T-cell (primary cell): ENCODE measurements at regions not wholly inside any gene's neighbourhood (a gene's known extent, or its start where the extent isn't known, plus 50 kb on each side); places are given as distances from the start of the nearest gene placed in this dataset.
"Not testable (repeated sequence)": the region's sequence is repeated elsewhere in the genome, so short reads cannot be mapped to it uniquely, and the experiment has no call there.

ENCODE experiments used
- ATAC-seq, 4 experiments: fragments of 200-7000 bp in 3 of 4; fragments of 150-1000 bp in 1 of 4; cut with Tn5 transposase; replicated peaks in 1 of 4; 1 replicate in 3 of 4; 2 replicates in 1 of 4; pipeline ENCODE4 v1.10.0; 2021; ENCODE audit warnings: moderate library complexity in 3 of 4, mild to moderate bottlenecking in 2 of 4, moderate number of reproducible peaks in 1 of 4
- CTCF ChIA-PET, 2 donors: fragments of 300-600 bp; sonication (Branson Sonifier 250); formaldehyde crosslinking; loops; one replicate each; lab custom pipeline; 2022; ENCODE audit warnings: antibody characterized with exemption in 2 of 2; lab: Charles Lee
- POLR2A ChIA-PET, 2 donors: fragments of 300-600 bp; sonication (Branson Sonifier 250); formaldehyde crosslinking; loops; one replicate each; lab custom pipeline; 2022; ENCODE audit warnings: antibody characterized with exemption in 2 of 2; lab: Charles Lee
- DNase-seq, 35 experiments: peaks; one replicate each; pipeline versions ENCODE4 v3.0.0 to v3.0.0-alpha.2; 2013 to 2023
- H3K27ac ChIP-seq: one replicate; pipeline ENCODE4 v1.5.1; 2013; ENCODE audit warnings: low read length
- H3K27me3 ChIP-seq, 2 experiments: replicated peaks in 1 of 2; 1 replicate in 1 of 2; 2 replicates in 1 of 2; pipeline versions ENCODE4 v1.6.1 to v1.7.0; 2013; ENCODE audit warnings: low read length in 1 of 2, mixed read lengths in 1 of 2; ENCODE audit not compliant: control insufficient read depth in 2 of 2, insufficient read depth in 2 of 2; ENCODE audit errors: extremely low read depth in 1 of 2
- H3K36me3 ChIP-seq, 2 donors: 1 replicate in 1 of 2; 2 replicates in 1 of 2; pipeline versions ENCODE4 v1.6.1 to v1.7.0; 2013; ENCODE audit warnings: low read length in 1 of 2; ENCODE audit not compliant: control insufficient read depth in 2 of 2, insufficient read depth in 1 of 2; ENCODE audit errors: extremely low read depth in 1 of 2
- H3K4me1 ChIP-seq, 2 experiments: 1 replicate in 1 of 2; 2 replicates in 1 of 2; pipeline versions ENCODE4 v1.6.1 to v1.7.0; 2013; ENCODE audit warnings: low read length in 2 of 2, mixed read lengths in 1 of 2; ENCODE audit not compliant: insufficient read depth in 2 of 2, control insufficient read depth in 1 of 2; ENCODE audit errors: extremely low read depth in 1 of 2
- H3K4me3 ChIP-seq, 2 donors: 1 replicate in 1 of 2; 2 replicates in 1 of 2; pipeline versions ENCODE4 v1.5.1 to v1.7.0; 2013; ENCODE audit warnings: mild to moderate bottlenecking in 2 of 2, low read length in 1 of 2, moderate library complexity in 1 of 2; ENCODE audit not compliant: control insufficient read depth in 1 of 2; ENCODE audit errors: extremely low read depth in 1 of 2
- H3K9me3 ChIP-seq: 2 replicates; pipeline ENCODE4 v1.7.0; 2013
- H3K27ac Mint-ChIP-seq, 2 donors: one replicate each; pipeline ENCODE4 v1.8.0; 2020 to 2021; ENCODE audit warnings: mild to moderate bottlenecking in 2 of 2, mixed read lengths in 2 of 2
- H3K27me3 Mint-ChIP-seq, 2 donors: one replicate each; pipeline ENCODE4 v1.8.0; 2021 to 2022; ENCODE audit warnings: mixed read lengths in 2 of 2
- H3K36me3 Mint-ChIP-seq: one replicate; pipeline ENCODE4 v1.8.0; 2021; ENCODE audit warnings: mixed read lengths
- H3K4me1 Mint-ChIP-seq, 3 donors: one replicate each; pipeline ENCODE4 v1.8.0; 2020 to 2022; ENCODE audit warnings: mixed read lengths in 3 of 3, mild to moderate bottlenecking in 1 of 3
- H3K4me3 Mint-ChIP-seq, 3 donors: one replicate each; pipeline ENCODE4 v1.8.0; 2020 to 2022; ENCODE audit warnings: mild to moderate bottlenecking in 3 of 3, mixed read lengths in 3 of 3, moderate library complexity in 3 of 3
- H3K9me3 Mint-ChIP-seq, 3 donors: one replicate each; pipeline ENCODE4 v1.8.0; 2020 to 2022; ENCODE audit warnings: mixed read lengths in 3 of 3
- WGBS: methylation state at CpG from one replicate; pipeline ENCODE4 v1.1.5; 2013; ENCODE audit warnings: missing lambda C conversion rate; ENCODE audit not compliant: insufficient coverage; 5-methylcytosine and 5-hydroxymethylcytosine counted together

DNA sequence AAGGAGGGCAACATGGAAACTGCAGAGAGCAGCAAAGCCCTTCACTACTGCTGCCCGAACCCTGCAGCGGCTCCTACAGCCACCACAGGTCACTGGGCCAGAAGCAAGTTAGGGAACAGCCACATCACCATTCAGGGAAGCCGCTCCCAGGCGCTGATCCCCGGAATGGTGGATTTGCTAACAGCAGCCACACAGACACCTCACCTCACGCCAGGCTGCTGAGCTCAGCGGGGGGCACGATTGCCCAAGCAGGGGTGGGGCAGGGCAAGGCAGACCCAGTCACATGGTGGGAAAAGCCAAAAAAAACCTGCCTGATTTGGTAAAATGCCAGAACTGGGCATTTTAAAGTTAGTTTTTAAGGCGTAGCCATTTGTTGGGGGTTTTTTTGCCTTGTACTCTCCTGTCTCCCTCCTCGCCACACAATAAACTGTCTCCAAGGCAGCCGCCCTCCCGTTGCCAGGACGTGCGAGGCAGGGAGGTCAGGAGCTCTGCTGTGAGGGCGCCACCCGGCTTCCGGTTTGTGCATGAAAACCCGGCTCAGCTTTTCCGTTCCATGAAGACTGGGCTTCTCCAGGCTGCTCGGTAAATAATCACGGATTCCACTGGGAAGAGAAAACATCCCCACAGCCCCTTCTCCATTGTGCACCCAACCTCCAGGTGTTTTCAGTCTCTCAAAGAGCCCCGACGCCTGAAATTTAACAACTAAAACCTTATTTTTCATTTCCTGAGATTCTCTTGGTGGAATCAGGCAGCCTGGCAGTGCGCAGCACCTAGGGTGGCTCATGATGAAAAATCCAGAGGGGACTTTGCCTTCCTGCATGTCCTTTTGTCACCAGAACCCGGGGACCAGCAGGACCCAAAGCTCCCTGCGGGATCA is 453.5 kb downstream of the PREX1 start:
- H3K36me3 ChIP-seq, H3K27ac Mint-ChIP-seq, H3K9me3 Mint-ChIP-seq, POLR2A ChIA-PET, H3K4me3 ChIP-seq, H3K4me1 Mint-ChIP-seq, H3K4me1 ChIP-seq, ATAC-seq, H3K27ac ChIP-seq, CTCF ChIA-PET, H3K36me3 Mint-ChIP-seq, DNase-seq, H3K9me3 ChIP-seq, H3K4me3 Mint-ChIP-seq: not testable (repeated sequence)
- H3K27me3 Mint-ChIP-seq: peaks cover 11 to 23% of the 10 kb centered on the region in 2 donors
- WGBS: 51% methylated on average over 10 of the region's 26 CpGs
- peaks cover 0 to 21% of the 10 kb centered on the region in 2 experiments for H3K27me3 ChIP-seq

DNA sequence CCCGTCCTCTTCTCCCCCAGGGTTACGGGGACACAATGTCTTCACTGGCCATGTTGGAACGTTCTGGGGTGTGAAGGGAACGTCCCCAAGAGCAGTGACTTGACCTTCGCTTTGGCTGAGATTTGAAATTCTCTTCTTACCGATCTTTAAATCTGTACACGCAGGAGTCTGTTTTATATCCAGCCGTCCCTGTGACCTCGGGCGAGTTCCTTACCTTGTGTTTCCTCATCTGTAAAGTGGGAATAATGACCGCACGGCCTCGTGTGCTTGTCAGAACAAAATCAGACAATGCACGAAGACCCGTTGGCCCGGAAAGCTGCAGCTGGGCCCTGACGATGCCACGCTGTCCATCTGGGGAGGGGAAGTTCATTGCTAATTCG is 454.3 kb downstream of the PREX1 start:
- DNase-seq (no peak), ATAC-seq (no peak)
- Histone ChIP-seq H3K27ac (no peak overlapping the region), H3K36me3 (no peaks in the 10 kb centered on the region), H3K4me1 (peaks cover 0 to 5% of the 10 kb centered on the region in 2 experiments), H3K9me3 (no peaks in the 10 kb centered on the region), H3K27me3 (peaks cover 0 to 21% of the 10 kb centered on the region in 2 experiments), H3K4me3 (no peak overlapping the region)
- ChIA-PET POLR2A (no interaction called here), CTCF (no interaction called here)
- no peak overlapping the region for H3K4me3 Mint-ChIP-seq
- H3K9me3 Mint-ChIP-seq: no peaks in the 10 kb centered on the region
- H3K4me1 Mint-ChIP-seq: peaks cover 0 to 8% (median 4%) of the 10 kb centered on the region in 3 donors
- H3K27ac Mint-ChIP-seq: no peak overlapping the region
- no peaks in the 10 kb centered on the region for H3K36me3 Mint-ChIP-seq
- WGBS: 90% methylated on average over 15 of the region's 19 CpGs
- peaks cover 6 to 23% of the 10 kb centered on the region in 2 donors for H3K27me3 Mint-ChIP-seq

DNA sequence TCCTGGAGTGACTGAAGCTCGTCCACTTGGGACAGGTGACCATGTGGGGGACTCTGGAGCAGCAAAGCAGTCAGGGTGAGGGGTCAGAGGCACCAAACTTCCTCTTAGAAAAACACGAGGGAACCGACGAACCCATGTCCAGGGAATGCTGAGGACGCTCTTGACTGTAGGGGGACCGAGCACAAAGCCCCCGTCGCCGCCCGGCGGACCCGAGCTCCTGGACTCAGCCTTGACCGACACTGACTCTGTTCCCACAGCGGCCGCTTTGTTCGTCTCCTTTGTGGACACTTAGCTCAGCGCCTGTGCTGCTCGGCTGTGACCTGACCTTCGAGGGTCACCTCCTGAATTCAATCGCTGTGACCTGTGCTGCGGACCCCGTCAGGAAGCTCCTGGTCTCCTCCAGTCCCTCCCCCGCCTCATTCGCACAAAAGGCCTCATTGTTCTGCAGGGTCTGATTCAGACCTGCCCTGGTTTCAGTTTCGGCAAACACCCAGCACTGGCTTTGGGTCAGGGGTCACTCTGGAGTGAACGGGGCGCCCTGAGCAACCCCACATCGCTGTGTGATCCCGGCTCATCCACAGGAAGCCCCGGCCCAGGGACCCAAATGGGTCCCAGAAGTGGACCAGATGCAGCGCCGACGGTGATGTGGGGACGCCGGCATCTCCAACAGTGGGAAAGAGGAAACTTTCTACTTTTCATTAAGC is 454.8 kb downstream of the PREX1 start:
- peaks cover 0 to 21% of the 10 kb centered on the region in 2 experiments for H3K27me3 ChIP-seq
- H3K27ac Mint-ChIP-seq, POLR2A ChIA-PET, H3K9me3 ChIP-seq, H3K27ac ChIP-seq, H3K4me1 Mint-ChIP-seq, H3K36me3 ChIP-seq, H3K9me3 Mint-ChIP-seq, H3K4me1 ChIP-seq, DNase-seq, H3K4me3 Mint-ChIP-seq, H3K36me3 Mint-ChIP-seq, CTCF ChIA-PET, H3K4me3 ChIP-seq, ATAC-seq: not testable (repeated sequence)
- 88% methylated on average over 24 of the region's 35 CpGs for WGBS
- H3K27me3 Mint-ChIP-seq: peaks cover 5 to 23% of the 10 kb centered on the region in 2 donors

DNA sequence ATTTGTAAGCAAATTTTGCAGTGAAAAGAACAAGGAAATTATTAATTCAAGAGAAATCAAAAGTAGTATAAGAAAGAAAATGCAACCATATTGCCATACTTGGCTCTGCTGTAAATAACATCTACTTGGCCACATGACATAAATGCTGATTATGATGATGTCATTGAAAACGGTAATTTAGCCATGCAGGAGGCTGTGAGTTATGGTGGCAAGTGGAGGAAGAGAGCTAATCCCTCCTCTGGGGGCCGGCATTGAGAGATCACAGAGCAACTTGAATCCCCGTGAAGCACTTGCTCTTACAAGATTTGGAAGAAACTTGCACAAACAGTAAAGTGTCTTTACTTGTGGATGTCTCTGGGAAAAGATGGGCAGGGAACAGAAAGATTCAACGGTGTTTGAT is 456.6 kb downstream of the PREX1 start:
- Histone ChIP-seq H3K9me3 (no peaks in the 10 kb centered on the region), H3K4me1 (peaks cover 10 to 12% of the 10 kb centered on the region in 2 experiments), H3K4me3 (no peak overlapping the region), H3K36me3 (no peaks in the 10 kb centered on the region), H3K27ac (no peak overlapping the region), H3K27me3 (peaks cover 0 to 19% of the 10 kb centered on the region in 2 experiments)
- Mint-ChIP-seq H3K27ac (no peak overlapping the region), H3K27me3 (peaks cover 0 to 27% of the 10 kb centered on the region in 2 donors), H3K4me1 (peaks cover 2 to 24% (median 22%) of the 10 kb centered on the region in 3 donors), H3K4me3 (no peak overlapping the region), H3K36me3 (no peaks in the 10 kb centered on the region), H3K9me3 (peaks cover 0 to under 1% (median 0%) of the 10 kb centered on the region in 3 donors)
- POLR2A ChIA-PET: no interaction called here
- ATAC-seq: no peak
- CTCF ChIA-PET: no interaction called here
- DNase-seq: no peak
- WGBS: 74% methylated on average over 3 of the region's 4 CpGs

DNA sequence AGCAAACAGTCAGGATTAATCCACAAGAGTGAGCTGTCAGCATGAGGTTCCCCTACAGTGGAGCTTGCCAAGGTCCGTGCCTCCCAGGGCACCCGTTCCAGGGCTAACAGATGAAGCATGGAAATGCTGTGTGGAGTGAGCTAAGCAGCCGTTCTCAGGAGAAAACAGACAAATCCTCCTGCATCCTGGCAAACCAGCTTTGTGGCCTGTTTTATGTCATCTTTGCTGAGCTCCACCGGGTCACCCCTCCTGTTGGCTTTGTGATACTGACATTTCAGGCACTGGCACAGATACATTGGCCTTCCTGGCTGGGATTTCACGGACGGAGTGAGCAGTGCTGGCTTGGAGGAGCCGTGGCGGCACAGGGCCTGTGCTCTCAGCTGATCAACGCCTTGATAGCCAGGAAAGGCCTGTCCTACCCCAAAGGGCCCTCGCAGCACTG is 459.2 kb downstream of the PREX1 start:
- not testable (repeated sequence) for H3K27ac Mint-ChIP-seq
- H3K4me1 Mint-ChIP-seq: peaks cover 2 to 26% (median 22%) of the 10 kb centered on the region in 3 donors

DNA sequence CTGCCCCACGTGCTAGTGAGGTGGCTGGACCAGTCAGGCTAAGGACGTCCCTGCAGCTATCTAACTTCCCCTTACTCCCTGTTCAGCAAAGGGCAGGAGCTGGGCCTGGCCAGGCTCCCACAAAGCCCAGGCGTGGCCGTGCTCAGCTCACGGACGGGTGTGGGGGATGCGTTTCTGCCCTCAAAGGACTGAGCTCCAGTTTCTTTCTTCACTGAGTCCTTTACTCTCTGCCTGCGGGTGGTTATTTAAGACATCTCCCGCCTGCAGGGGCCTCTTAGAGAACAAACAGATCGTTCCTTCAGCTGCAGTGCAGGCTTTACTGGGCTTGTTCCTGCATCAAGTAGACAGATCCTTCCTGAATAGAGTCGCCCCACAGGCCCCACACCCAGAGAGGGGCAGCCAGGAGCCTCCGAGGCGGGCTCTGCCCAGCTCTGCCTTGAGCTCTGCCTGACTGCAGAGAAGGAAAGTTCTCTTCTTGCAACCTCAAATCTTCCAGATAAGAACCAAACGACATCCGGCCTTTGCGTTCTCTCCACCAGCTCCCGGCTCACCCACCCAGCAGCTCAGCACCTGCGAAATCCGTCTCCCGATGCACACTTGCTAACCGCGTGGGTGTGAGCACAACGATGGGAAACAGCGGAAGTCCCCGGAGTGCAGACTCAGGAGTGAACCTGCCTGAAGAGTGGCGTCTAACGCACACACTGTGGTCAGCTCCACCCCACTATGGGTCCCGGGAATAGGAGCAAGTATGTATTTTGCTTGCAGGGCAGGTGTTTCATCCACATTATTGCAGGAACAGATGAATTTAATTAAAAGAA is 460.0 kb downstream of the PREX1 start:
- ChIA-PET POLR2A (interaction anchor here in 1 of 2 donors (0.5 kb wide), 1 partner anchor 23 kb away, joined by 4 read pairs; no protein-coding TSS in a partner anchor), CTCF (interaction anchor here in 1 of 2 donors (0.6 kb wide), 1 partner anchor 52 kb away, joined by 5 read pairs; no protein-coding TSS in a partner anchor)
- not testable (repeated sequence) for H3K9me3 Mint-ChIP-seq, H3K27me3 ChIP-seq, DNase-seq, H3K9me3 ChIP-seq, H3K27ac ChIP-seq, H3K27ac Mint-ChIP-seq, H3K36me3 ChIP-seq, H3K36me3 Mint-ChIP-seq
- peaks cover 4 to 14% of the 10 kb centered on the region in 2 donors for H3K27me3 Mint-ChIP-seq
- peaks cover 6 to 13% of the 10 kb centered on the region in 2 experiments for H3K4me1 ChIP-seq
- H3K4me3 ChIP-seq: peak overlapping the region in 1 of 2 donors; percentile 20
- ATAC-seq: peak in 2 of 4 experiments; percentile 38 to 57
- H3K4me1 Mint-ChIP-seq: peaks cover 2 to 26% (median 22%) of the 10 kb centered on the region in 3 donors
- peak overlapping the region in 2 of 3 donors; percentile 17 to 49 for H3K4me3 Mint-ChIP-seq
- WGBS: 10% methylated on average over 2 of the region's 28 CpGs

More for the DNA sequence above, 459.2 kb downstream of the PREX1 start:
- H3K36me3 ChIP-seq, POLR2A ChIA-PET, H3K9me3 ChIP-seq, ATAC-seq, H3K27ac ChIP-seq, H3K36me3 Mint-ChIP-seq, H3K4me3 ChIP-seq, H3K27me3 ChIP-seq, H3K9me3 Mint-ChIP-seq, CTCF ChIA-PET, DNase-seq: not testable (repeated sequence)
- peaks cover 6 to 13% of the 10 kb centered on the region in 2 experiments for H3K4me1 ChIP-seq
- Mint-ChIP-seq H3K4me3 (peak overlapping the region in 1 of 3 donors; percentile 49), H3K27me3 (peaks cover 4 to 13% of the 10 kb centered on the region in 2 donors)
- WGBS: 70% methylated on average over 10 of the region's 10 CpGs
